ENCODE measurements at regions not wholly inside any gene's neighbourhood (a gene's known extent, or its start where the extent isn't known, plus 50 kb on each side); places are given as distances from the start of the nearest gene placed in this dataset.

DNA sequence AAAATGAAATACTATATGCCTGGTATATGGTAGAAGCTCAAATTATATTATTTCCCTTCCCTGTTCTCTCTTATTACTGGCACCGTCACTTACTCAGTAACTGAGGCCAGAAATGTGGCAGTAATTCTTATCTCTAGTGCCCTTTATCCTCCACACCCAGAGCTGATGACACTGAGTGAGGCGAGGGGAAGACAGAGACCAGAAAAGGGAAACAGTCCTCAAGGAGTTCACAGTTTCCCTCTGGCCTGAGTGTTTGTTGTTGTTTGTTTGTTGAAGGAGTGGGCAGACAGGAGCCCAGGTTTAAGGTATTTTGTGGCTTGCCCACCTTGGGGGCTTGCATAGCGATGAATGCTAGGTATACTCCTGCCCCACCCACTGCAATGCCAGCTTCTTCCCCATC is 101.5 kb upstream of the FNDC3A start:
- TF ChIP-seq, protein P1, sequence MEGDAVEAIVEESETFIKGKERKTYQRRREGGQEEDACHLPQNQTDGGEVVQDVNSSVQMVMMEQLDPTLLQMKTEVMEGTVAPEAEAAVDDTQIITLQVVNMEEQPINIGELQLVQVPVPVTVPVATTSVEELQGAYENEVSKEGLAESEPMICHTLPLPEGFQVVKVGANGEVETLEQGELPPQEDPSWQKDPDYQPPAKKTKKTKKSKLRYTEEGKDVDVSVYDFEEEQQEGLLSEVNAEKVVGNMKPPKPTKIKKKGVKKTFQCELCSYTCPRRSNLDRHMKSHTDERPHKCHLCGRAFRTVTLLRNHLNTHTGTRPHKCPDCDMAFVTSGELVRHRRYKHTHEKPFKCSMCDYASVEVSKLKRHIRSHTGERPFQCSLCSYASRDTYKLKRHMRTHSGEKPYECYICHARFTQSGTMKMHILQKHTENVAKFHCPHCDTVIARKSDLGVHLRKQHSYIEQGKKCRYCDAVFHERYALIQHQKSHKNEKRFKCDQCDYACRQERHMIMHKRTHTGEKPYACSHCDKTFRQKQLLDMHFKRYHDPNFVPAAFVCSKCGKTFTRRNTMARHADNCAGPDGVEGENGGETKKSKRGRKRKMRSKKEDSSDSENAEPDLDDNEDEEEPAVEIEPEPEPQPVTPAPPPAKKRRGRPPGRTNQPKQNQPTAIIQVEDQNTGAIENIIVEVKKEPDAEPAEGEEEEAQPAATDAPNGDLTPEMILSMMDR (conservative IDR thresholded peaks at IDR 0.05; ENCODE audit: low read depth, low read length), result no peak
- TF ChIP-seq EZH2phosphoT487 (IDR thresholded peaks at IDR 0.05; ENCODE audit: borderline replicate concordance, low read length), result no peak
- no peak for TF ChIP-seq EZH2 (IDR thresholded peaks at IDR 0.05; ENCODE audit: low read length, unreplicated experiment)
